Calu3 (cell line): ENCODE measurements at regions not wholly inside any gene's neighbourhood (a gene's known extent, or its start where the extent isn't known, plus 50 kb on each side); places are given as distances from the start of the nearest gene placed in this dataset.

ENCODE experiments used
- BruUV-seq: library from RNA; stranded (reverse); fragments of 400-500 nt; replicated peaks from 2 replicates; lab custom pipeline; 2021; lab: Mats Ljungman, UMichigan
- CTCF ChIA-PET: fragments of 300-600 bp; sonication (Branson Sonifier 250); formaldehyde crosslinking; loops from one replicate; lab custom pipeline; 2022; ENCODE audit warnings: antibody characterized with exemption; lab: Charles Lee
- DNase-seq: peaks from one replicate; pipeline ENCODE4 v3.0.0; 2022
- H3K27ac Mint-ChIP-seq: one replicate; pipeline ENCODE4 v1.8.0; 2022; ENCODE audit warnings: mixed read lengths; ENCODE audit not compliant: unreplicated experiment
- H3K27me3 Mint-ChIP-seq: one replicate; pipeline ENCODE4 v1.8.0; 2022; ENCODE audit warnings: mixed read lengths; ENCODE audit not compliant: unreplicated experiment
- H3K36me3 Mint-ChIP-seq: one replicate; pipeline ENCODE4 v1.8.0; 2022; ENCODE audit warnings: mild to moderate bottlenecking, moderate library complexity, mixed read lengths; ENCODE audit not compliant: insufficient read depth, unreplicated experiment
- H3K4me1 Mint-ChIP-seq: one replicate; pipeline ENCODE4 v1.8.0; 2022; ENCODE audit warnings: mild to moderate bottlenecking, low read depth, mixed read lengths; ENCODE audit not compliant: unreplicated experiment
- H3K4me3 Mint-ChIP-seq: one replicate; pipeline ENCODE4 v1.8.0; 2022; ENCODE audit warnings: mild to moderate bottlenecking, low read depth, moderate library complexity, mixed read lengths; ENCODE audit not compliant: unreplicated experiment
- H3K9me3 Mint-ChIP-seq: one replicate; pipeline ENCODE4 v1.8.0; 2022; ENCODE audit warnings: low read depth, mixed read lengths; ENCODE audit not compliant: unreplicated experiment
- CTCF ChIP-seq: fragments of 200-600 bp; IDR thresholded peaks from one replicate; pipeline ENCODE4 v1.8.0; 2022; ENCODE audit warnings: antibody characterized with exemption; ENCODE audit not compliant: unreplicated experiment
- intact Hi-C: fragments of 100-400 bp; cut with micrococcal nuclease; formaldehyde crosslinking; loops from one replicate; pipeline ENCODE4 v1.10.0; 2022; ENCODE audit not compliant: unreplicated experiment

GRCh38 chr5:175115831-175116230 lies 328.2 kb downstream of the DRD1 start:
- Mint-ChIP-seq H3K9me3 (peaks cover 20% of the 10 kb centered on the region), H3K4me3 (no peak overlapping the region), H3K4me1 (no peaks in the 10 kb centered on the region), H3K36me3 (no peaks in the 10 kb centered on the region), H3K27ac (no peak overlapping the region), H3K27me3 (no peaks in the 10 kb centered on the region)
- DNase-seq = no peak
- CTCF ChIA-PET = no interaction called here
- TF ChIP-seq CTCF = no peak
- BruUV-seq = no TSS peak
- intact Hi-C loops = no loop called here

GRCh38 chr5:175113947-175114346 lies 330.0 kb downstream of the DRD1 start:
- BruUV-seq = no TSS peak
- Mint-ChIP-seq H3K4me1 (no peaks in the 10 kb centered on the region), H3K4me3 (no peak overlapping the region), H3K27ac (no peak overlapping the region), H3K9me3 (peaks cover 17% of the 10 kb centered on the region), H3K36me3 (no peaks in the 10 kb centered on the region), H3K27me3 (no peaks in the 10 kb centered on the region)
- DNase-seq = no peak
- TF ChIP-seq CTCF = no peak
- CTCF ChIA-PET = no interaction called here
- intact Hi-C loops = no loop called here

DNA sequence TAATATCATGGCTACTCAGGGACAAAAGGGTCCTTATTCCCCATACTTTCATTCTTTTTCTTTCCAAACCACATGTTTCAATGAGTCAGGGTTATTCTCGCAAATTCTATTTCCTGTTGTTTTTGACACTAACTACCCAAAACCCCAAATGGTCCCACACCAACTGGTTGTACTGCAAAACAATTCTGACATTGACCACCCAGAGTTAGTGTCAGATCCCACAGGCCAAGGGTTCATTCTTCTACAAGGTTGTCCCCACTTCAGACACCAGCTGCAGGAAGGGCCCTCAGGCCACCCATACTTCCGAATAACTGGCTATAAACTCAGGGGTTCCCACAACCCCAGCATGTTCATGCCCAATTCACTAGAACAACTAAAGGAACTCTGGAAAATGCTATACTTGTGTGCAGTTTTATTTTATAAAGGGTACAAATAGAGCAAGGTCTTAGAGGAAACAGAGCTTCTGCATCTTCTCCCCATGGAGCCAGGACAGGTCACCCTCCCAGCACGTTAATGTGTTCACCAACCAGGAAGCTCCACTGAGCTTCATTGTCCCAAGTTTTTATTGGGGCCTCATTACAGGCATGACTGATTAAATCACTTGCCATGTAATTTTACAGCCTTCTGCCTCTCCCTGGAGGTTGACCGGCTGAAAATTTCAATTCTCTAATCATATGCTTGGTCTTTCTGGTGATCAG lies 334.8 kb downstream of the DRD1 start:
- no peak overlapping the region for H3K27ac Mint-ChIP-seq
- CTCF ChIA-PET = interaction anchor here (0.7 kb wide), 1 partner anchor 274 kb away, joined by 6 read pairs; no protein-coding TSS in a partner anchor
- intact Hi-C loops = no loop called here
- H3K4me3 Mint-ChIP-seq = no peak overlapping the region
- no peak for DNase-seq
- H3K9me3 Mint-ChIP-seq = peaks cover 13% of the 10 kb centered on the region
- H3K36me3 Mint-ChIP-seq = no peaks in the 10 kb centered on the region
- BruUV-seq = no TSS peak
- no peak for TF ChIP-seq CTCF
- no peaks in the 10 kb centered on the region for H3K4me1 Mint-ChIP-seq
- H3K27me3 Mint-ChIP-seq = no peaks in the 10 kb centered on the region

DNA sequence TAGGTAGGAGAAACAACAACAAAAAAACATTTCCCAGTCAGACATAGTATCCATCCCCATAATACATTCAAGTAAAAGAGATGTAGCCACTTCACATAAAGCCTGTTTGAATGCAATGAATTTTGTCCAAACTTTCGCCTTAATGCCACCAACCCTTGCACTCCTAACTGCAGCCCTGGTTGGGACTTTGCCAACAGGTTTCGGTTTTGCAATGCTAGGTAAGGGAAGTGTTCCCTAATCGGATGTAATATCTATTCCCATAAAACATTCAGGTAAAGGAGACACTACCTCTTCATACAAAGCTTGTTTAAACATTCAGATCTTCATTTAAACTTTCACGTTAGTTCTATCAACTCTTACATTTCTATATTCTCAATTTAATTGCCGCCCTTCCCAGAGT lies 336.1 kb downstream of the DRD1 start:
- H3K27ac Mint-ChIP-seq = no peak overlapping the region
- no peaks in the 10 kb centered on the region for H3K4me1 Mint-ChIP-seq
- intact Hi-C loops = no loop called here
- CTCF ChIA-PET = interaction anchor here (0.6 kb wide), 1 partner anchor 140 kb away, joined by 4 read pairs; no protein-coding TSS in a partner anchor
- H3K36me3 Mint-ChIP-seq = no peaks in the 10 kb centered on the region
- BruUV-seq = no TSS peak
- DNase-seq = no peak
- H3K4me3 Mint-ChIP-seq = no peak overlapping the region
- H3K9me3 Mint-ChIP-seq = peaks cover 13% of the 10 kb centered on the region
- TF ChIP-seq CTCF = no peak
- no peaks in the 10 kb centered on the region for H3K27me3 Mint-ChIP-seq
